NCI-H187 (cell line): ENCODE measurements at regions not wholly inside any gene's neighbourhood (a gene's known extent, or its start where the extent isn't known, plus 50 kb on each side); places are given as distances from the start of the nearest gene placed in this dataset.
"Not testable (repeated sequence)": the region's sequence is repeated elsewhere in the genome, so short reads cannot be mapped to it uniquely, and the experiment has no call there.

Experiments
- DNase-seq, 2 experiments: peaks; one replicate each; lab custom pipeline; 2025; lab: John Stamatoyannopoulos, UW

DNA sequence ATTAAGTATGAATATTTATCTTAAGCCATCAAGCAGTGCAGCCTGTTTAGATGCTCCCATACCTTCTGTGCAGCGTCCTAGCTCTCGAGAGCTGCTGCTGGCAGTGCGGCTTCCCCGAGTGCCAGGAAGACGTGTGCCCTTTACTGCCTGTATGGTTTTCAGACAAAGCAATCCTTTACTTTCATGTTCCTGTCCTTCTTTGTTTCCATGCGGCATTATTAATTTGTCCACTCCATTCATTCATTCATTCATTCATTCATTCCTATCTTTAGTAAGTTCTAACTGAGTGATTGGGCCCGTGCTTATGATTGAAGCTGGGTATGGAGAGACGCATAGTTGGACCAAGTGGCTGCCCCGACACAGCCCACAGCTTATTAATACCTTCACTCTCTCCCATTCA is 446.6 kb upstream of the HNRNPA3 start:
- DNase-seq, result no peak

DNA sequence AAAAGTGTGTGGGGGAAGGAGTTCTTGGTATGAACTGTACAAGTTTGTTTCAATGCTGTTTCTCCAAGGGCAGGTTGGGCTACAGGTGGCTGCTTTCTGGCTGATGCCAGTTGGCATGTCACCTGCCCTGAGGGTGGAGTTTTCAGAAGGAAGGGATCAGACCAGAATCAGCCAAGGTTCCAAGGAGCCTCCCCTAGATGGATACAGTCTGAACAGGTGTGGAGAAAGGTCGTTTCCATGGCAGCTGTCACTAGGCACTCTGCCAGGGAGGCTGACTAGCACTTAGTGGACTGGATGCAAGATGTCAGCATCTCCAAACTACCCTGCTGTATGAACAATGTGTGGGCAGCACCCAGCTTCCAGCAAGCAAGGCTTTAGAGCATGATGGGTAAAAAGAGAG is 444.4 kb upstream of the HNRNPA3 start:
- DNase-seq, result peak; percentile 8 to 19

- no peak for DNase-seq
Observed at GRCh38 chr2:176769021-176769420, 443.6 kb upstream of the HNRNPA3 start.

- no peak for DNase-seq
Observed at GRCh38 chr2:176769499-176770370, 442.9 kb upstream of the HNRNPA3 start.

DNA sequence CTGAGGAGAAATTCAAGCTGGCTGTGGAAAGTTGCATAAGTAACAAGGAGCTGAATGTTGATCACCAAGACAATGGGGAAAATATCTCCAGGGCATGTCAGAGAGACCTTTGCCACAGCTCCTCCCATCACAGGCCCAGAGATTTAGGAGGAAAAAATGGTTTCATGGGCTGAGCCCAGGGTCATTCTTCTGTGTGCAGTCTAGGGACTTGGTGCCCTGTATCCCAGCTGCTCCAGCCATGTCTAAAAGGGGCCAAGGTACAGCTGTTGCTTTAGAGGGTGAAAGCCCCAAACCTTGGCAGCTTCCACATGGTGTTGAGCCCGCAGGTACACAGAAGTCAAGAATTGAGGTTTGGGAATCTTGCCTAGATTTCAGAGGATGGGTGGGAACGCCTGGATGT is 439.8 kb upstream of the HNRNPA3 start:
- no peak for DNase-seq

GRCh38 chr2:176774766-176775451 is 437.7 kb upstream of the HNRNPA3 start:
- DNase-seq, result no peak

- DNase-seq, result no peak
Observed at GRCh38 chr2:176777262-176777661, 435.3 kb upstream of the HNRNPA3 start.

GRCh38 chr2:176779917-176780316 is 432.7 kb upstream of the HNRNPA3 start:
- no peak for DNase-seq

DNA sequence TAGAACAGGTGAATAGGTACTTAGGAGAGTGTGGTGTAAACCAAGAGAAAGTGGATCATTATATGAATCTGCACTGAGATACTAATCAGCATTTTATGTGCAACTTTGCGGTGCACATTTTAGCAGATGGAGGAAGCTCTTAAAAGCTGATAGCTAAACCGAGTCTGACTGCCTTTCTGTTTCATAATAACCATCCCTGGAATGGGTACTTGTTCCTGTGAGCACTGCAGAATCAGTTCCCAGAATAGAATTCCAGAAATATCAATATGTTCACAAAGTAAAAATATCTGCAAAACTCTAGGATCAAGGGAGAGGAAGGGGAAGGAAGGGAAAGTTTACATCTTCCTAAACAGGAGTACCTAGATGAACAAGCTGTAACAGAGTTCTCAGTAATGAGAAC is 432.2 kb upstream of the HNRNPA3 start:
- DNase-seq, result no peak

DNA sequence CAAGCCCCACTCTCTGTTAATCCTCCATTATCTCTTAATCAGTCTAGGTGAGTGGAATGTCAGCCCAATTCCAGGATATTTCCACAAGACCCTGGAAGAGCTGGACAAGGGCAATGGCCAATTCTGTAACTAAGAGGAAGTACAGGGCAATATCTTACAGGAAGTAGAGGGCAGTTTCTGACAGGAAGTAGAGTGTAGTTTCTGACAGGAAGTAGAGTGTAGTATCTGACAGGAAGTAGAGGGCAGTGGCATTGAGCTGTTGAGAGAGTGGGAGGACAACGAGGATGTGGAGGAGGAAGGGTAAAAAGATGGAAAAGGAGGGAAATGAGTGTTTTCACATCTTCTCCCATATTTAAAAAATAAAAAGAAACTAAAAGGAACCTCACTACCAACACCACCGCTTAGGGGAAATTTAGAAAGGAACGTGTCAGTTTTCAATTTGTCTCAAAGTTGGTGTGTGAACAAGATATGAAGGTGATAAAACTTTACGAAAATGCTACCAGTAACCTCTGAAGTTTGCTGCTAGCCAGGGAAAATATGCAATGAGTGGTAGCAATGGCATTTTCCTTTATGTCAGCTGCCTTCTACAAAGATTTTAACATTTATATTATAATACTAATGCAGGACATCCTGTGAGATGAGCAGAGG is 430.9 kb upstream of the HNRNPA3 start:
- no peak for DNase-seq

DNA sequence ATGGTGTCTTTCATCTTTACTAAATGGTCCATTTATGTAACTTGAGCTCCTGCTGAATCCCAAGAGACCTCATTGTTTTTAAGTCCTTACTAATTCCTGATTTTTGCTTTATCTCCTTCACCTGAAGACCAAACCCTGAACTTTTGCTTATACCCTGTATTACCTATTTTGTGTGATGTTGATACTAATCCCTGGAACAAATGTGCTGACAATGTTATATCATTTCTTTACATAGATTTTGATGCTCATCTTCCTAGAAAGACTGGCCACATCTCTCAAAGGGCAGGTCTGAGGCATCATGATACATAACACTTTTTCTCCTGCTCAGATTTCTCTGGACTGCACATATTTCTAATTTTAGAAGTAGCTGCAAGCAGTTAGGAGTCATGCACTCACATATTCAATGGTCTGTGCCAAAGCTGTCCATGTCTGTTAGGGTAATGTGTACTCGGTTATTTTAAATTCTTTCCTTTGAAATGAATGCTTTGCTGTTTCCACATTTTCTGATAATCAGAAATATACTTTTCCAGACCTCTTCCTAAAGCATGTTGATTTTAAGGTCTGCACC is 427.9 kb upstream of the HNRNPA3 start:
- peak in 1 of 2 experiments; percentile 10 for DNase-seq

DNA sequence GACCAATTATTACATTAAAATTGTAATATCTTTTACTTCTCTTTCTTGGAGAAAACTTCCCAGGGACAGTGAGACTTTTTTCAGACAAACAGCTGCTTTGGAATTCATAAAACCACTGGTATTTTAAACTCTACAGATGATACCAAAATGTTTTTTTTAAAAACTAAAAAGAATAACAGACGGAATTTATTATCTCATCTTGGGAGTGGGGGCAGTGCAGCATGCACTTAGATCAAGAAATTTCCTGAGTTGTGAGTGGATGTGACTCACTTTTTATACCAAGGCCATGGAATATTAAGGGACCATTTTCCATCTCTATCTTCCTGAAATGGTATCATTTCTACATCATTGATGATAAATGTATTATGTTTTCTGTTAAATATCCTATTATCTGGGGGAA is 422.8 kb upstream of the HNRNPA3 start:
- no peak for DNase-seq

GRCh38 chr2:176790468-176790867 is 422.1 kb upstream of the HNRNPA3 start:
- DNase-seq, result no peak

DNA sequence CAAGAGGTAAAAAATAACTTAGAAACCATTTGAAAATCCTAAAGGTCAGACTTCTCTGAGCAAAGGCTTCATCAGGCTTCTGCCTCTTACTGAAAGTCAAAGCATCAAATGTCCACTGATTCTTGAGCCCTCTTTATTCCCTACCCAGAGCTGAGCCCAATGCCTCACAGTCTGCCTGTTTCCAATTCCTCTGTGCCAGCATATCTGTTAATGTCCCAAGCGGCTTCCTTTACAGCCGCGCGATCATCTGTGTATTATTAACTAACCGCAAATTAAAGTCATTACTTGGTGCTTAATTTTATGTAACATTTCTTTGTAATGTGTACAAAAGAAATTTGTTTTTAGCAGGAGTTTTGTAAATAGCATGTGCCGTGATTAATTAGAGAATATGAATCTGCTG is 418.8 kb upstream of the HNRNPA3 start:
- DNase-seq, result no peak

GRCh38 chr2:176794392-176794791 is 418.2 kb upstream of the HNRNPA3 start:
- no peak for DNase-seq

DNA sequence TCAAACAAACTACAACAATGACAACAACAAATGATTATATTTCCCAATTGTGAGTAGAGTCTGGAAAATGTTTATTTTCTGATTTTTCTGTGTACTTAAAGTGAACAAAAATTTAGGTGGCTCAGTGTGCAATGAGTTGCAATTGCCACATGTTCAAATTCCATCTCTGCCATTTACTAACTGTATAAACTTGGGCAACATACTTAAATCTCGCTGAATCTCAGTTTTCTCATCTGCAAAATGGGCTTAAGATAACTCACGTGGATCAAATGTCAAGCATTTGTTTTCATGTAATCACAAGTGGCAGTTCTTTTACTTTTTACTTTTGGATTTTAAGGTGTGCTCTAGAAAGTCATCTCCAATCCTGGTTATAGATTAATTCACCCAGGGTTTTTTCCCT is 416.8 kb upstream of the HNRNPA3 start:
- DNase-seq, result no peak

GRCh38 chr2:176796677-176797076 is 415.9 kb upstream of the HNRNPA3 start:
- not testable (repeated sequence) for DNase-seq

DNA sequence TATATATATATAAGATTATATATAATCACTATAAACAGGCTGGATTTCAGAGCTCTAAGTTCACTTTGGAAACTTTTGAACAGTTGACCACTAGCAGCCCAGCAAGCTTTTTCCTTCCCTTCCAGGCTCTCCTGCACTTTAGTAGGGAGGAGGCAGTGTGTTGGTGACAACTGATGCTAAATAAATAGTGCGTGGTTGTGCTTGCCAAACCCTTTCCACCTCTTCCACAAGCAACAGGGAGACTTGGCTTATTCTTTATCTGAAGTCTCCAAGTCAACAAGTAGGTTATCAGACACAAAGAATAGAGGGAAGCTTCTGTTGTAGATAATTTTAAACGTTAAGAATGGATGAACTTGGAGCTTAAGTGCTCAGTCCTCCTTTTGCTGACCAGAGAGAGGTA is 408.2 kb upstream of the HNRNPA3 start:
- no peak for DNase-seq

DNA sequence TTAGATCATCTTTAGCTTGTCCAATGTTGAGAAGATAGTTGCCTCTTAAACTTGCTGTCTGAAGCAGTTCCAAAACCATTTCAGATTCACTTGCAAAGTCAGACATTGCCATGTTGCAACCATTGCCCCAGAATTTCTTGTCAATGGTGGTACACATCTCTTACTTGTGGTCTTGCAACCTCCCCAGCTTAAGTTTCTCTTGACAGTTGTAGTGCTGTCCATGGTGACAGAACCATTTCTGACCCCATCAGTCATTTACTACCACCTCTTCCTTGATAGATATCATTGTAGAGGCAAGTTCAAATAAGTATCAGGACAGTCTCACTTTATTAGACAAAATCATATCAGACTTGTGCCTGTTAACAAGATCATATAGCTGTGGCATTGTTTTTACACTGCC is 407.2 kb upstream of the HNRNPA3 start:
- no peak for DNase-seq

- no peak for DNase-seq
Observed at GRCh38 chr2:176812246-176812775, 400.3 kb upstream of the HNRNPA3 start.

DNA sequence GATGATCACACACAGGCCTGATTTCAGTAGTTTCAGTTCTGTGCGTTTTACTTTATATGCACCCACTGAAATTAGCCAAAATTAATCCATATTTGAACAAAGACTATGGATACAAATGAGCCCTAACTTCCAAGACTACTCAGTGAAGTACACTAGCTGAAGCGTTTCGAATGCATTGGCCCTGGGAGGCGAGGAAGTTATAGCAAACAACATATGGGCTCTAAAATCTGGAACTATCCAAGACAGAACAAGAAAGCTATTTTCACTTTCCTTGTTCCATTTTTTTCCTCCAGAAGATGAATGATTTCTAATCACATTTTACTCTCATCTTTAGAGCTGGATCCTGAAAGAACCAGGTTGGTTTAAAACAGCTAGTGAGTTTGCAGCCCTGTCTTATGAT is 399.4 kb upstream of the HNRNPA3 start:
- no peak for DNase-seq

DNA sequence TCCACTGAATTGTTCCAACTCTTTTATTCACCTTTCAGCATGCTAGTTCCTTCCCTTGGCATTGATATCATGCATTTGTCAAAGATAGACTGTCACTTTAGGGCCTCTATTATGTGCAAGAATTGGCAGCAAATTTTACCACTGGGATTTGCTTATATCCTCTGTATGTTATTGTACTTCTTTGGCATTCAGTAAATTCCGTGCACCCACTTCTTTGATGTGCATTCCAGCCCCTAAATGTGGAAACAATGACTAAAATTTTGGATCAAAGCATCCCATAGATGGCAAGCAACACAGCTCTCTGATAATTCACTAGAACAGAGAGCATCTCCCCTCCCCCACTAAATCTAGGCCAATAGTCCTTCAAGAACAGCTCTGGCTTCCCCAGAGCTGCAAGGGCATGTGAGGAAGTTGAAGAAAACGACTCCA is 399.0 kb upstream of the HNRNPA3 start:
- DNase-seq, result no peak
